GM21576 (cell line): ENCODE measurements at regions not wholly inside any gene's neighbourhood (a gene's known extent, or its start where the extent isn't known, plus 50 kb on each side); places are given as distances from the start of the nearest gene placed in this dataset.
"Not testable (repeated sequence)": the region's sequence is repeated elsewhere in the genome, so short reads cannot be mapped to it uniquely, and the experiment has no call there.

Source experiments
- ATAC-seq: cut with Tn5 transposase; IDR thresholded peaks from one replicate; pipeline ENCODE4 v1.9.1; 2021; ENCODE audit warnings: mild to moderate bottlenecking, moderate library complexity; ENCODE audit not compliant: unreplicated experiment

DNA sequence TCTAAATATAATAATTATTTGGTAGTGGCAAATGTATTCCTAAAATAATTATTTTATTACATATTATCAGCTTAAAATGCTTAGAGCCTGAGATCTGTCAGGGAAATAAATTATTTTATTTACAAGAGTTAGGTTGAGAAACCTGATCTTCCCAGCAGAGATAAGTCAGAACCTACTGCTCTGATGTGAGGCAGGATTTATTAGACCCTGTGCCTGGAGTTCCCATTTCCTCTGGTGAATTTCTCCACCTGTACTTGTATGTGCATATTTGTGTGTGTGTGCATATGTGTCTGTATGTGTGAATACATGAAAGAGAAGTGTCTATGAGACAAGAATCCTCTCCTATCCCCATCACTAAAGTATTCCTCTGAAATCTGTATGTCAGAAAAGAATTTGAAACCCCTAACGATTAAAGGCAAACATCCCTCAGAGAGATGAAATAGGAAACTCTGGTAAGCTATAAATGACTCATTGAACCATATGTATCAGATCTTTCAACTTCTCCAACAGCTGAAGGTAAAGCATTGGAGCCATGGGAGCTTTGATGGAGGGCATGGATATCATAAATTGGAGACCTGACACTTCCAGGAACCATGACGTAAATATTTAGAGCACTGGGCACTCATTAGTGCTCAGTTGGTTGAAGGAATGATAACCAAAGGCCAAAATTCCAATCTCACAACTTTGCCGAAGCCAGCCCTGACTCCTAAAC, 190.9 kb downstream of the XPNPEP1 start:
- ATAC-seq = no peak

GRCh38 chr10:109729895-109730294, 193.4 kb downstream of the XPNPEP1 start:
- not testable (repeated sequence) for ATAC-seq

- ATAC-seq = no peak
Observed at GRCh38 chr10:109727436-109727835, 195.9 kb downstream of the XPNPEP1 start.

GRCh38 chr10:109726473-109726872, 196.8 kb downstream of the XPNPEP1 start:
- ATAC-seq = no peak

GRCh38 chr10:109723305-109723704, 200.0 kb downstream of the XPNPEP1 start:
- no peak for ATAC-seq

GRCh38 chr10:109721453-109722064, 201.8 kb downstream of the XPNPEP1 start:
- no peak for ATAC-seq

DNA sequence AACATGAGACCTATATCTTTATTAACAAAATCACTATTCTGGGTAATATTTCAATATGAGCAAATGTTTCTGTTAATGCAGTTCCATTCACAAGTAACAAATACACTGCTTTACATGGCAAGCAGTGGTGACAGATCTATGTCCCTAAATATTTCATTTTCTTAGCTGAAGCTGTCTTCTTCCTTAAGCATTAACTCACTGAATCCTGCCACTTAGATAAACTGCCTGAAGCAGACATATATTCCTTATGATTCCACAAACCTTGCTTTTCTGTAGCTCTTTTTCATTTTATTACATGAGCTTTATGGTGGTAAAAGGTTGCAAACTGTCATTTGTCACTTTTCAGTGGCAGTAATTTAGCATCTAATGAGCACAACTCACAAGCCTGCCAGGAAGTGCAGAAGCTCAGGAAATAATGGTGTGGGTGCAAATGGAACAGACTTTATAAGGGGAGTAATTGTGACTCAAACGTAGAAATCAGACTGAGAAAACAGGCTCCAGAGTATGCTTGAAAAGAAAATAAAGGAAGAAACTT, 217.2 kb downstream of the XPNPEP1 start:
- no peak for ATAC-seq

GRCh38 chr10:109701633-109702215, 221.6 kb downstream of the XPNPEP1 start:
- ATAC-seq = no peak

GRCh38 chr10:109698882-109699664, 224.2 kb downstream of the XPNPEP1 start:
- no peak for ATAC-seq

DNA sequence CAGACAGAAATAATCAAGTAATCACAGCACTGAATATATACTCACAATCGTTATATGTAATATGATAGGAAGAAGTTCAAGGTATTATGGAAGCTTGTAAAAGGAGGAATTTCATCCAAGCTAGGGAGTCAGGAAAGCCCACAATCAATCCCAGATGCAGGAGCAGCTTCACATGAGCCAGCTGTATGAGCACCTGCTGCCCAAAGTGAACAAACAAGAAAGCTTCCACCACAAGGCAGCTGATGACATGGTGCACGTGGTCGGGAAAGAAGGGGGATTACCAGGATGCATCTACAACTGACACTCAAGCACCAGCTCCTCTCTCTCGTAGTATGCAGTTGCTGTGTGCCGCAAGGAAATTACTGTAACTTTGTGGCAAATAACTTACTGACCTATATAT, 225.2 kb downstream of the XPNPEP1 start:
- no peak for ATAC-seq

DNA sequence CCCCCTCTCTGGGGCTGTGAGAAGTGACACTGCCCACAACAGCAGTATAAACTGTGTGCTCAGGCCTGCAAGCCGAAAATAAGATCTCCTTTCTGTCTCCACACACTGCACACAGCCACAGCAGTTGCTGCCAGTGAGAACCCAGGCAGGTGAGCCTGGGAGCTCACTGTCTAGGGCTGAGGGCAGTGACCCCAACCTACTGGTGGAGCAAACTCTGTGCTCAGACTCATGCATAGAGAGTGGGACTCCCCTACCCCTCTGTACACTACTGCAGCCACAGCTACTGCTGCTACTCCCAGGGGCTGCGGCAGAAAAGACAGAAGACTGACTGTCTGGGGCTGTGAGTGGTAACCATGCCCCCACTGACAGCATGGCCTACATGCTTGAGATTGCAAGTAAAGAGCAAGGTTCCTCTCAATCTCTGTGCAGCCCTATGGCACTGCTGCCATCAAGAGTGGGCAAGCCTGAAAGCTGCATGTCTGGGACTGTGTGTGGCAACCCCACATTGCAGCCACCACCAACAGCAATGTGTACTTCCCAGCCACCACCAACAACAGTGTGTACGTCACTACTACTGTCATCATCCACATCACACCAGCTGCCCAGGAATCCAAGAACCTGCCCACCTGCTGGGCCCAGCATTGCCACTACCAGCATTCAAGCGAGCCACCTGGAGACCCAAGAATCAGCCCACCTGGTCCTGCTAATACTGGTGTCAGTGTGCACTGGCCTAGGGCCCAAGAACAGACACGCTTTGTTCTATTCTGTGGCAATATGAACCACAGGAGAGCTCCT, 226.1 kb downstream of the XPNPEP1 start:
- no peak for ATAC-seq

- ATAC-seq = no peak
Observed at GRCh38 chr10:109696462-109696861, 226.8 kb downstream of the XPNPEP1 start.

DNA sequence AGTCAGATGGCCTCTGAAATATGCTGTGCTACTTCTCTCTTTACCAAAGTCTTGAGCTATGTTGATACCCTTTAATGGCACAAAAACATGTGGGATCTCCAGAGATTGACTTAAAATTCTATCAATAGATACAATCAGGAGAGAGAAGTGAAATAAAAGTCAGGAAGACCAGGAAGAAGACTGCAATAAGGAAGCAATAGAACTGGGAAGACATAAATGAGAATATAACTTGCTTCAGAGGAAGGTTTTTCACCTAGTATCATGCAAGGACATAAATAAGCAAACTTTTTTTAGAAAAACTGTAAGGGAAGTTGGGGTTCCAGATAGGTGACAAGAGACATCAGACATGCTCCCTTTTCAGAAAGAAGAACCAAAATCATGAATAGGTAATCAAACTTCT, 227.3 kb downstream of the XPNPEP1 start:
- no peak for ATAC-seq

DNA sequence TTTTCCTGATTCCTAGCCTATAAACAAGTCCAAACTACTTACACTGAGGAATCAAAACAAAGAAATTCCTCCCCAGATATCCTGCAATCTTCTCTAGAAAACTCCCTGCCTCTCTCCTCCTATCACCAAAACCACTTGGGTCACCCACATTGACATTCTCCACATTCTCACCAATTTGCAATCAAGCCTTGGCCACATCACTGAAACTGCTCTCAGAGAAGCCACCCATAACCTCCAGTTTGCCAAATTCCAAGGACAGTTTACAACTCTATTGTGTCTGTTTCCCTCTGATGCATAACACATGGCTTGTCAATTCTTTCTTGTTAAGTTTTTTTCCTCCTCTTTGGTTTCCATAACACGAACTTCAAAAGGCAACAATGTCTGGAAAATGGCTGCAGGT, 233.5 kb downstream of the XPNPEP1 start:
- ATAC-seq = no peak

DNA sequence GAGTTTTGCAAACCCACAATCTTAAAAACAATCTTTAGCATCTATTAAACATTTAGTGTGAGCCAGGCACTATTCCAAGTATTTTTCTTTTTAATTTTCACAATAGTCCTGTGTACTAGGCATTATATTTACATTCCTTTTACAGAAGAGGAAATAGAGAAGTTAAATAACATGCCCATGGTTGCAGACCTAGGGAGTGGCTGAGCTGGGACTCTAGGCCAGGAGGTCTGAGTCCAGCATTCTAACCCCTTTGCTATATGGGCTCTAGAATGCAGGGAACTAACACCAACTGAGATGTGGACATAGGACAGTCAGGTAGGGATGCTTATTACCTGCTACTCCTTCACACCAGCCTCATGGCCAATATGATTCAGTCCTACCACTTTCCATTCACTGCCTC, 243.8 kb downstream of the XPNPEP1 start:
- ATAC-seq = no peak

GRCh38 chr10:109678857-109679256, 244.5 kb downstream of the XPNPEP1 start:
- no peak for ATAC-seq

DNA sequence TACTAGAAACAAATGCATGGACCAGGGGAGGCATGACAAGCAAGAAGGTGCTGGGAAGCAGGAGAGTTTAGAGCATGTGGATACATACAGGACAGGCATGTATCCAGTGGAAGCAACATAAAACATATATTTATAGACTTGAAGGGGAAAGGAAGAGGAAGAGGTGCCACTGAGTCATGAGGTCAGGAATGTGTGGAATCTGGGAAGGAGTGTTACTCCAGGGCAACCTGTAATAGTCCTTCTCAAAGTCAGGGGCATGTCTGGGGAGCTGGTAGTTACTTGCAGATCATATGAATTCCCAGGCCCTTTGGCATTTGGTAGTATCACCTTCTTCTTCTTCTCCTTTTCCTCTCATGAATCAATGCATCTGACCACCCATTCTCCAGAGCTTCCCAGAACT, 246.6 kb downstream of the XPNPEP1 start:
- no peak for ATAC-seq

DNA sequence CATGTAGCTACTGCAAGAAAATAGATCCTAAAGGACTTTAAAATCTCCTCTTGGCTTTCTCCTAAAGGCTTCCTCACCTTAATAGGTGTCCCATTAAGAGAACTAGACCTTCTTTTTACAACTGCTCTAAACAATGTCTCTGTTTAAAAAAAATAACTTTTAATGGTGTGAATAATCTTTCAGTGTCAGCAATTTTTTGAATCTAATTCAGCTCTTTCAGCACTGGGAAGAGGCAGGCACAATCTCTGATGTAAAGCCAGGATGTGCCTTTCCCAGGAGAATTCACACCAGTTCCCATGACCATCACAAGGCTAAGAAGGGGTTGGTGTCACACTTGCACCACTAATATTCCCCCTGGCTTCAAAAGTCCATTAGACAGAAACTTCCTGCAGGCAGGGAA, 254.6 kb downstream of the XPNPEP1 start:
- no peak for ATAC-seq

- ATAC-seq = no peak
Observed at GRCh38 chr10:109668154-109668665, 255.1 kb downstream of the XPNPEP1 start.

- no peak for ATAC-seq
Observed at GRCh38 chr10:109665321-109665720, 258.0 kb downstream of the XPNPEP1 start.
